ENCODE measurements at regions not wholly inside any gene's neighbourhood (a gene's known extent, or its start where the extent isn't known, plus 50 kb on each side); places are given as distances from the start of the nearest gene placed in this dataset.

DNA sequence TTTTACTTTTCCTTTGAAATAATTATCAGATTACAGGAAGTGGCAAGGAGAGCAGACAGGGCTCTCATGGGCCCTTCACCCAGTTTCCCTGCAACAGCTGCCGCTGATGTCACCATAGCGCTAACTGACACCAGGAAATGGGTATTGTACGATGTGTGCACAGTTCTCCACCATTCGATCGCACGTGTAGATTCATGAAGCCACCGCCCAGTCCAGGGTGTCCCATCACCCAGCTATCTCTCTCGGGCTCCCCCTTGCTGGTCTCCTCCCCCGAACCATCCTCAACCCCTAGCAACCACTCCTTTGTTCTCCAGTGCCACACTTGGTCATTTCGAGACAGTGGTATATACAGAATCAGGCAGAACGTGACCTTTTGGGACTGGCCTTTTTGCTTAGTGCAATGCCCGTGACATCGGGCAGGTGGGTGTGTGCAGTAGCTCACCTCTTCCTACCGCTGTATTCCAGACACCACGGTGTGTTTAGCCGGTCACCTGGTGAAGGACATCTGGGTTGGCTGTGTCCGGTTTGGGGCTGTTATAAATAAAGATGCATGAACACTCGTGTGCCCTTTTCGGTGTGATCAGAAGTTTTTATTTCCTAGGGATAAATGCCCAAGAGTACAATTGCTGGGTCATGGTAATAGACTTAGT, 118.4 kb downstream of the CRYAA start:
- H3K79me2 ChIP-seq (ENCODE audit: insufficient read depth): no peaks in the 10 kb centered on the region
- POLR2A ChIA-PET: interaction anchor here (0.6 kb wide), 1 partner anchor 10 kb away, joined by 5 read pairs; no protein-coding TSS in a partner anchor
- H3K9me3 ChIP-seq: no peaks in the 10 kb centered on the region
- no peak overlapping the region for H2AFZ ChIP-seq (ENCODE audit: low read depth)
- H3K4me2 ChIP-seq: no peak overlapping the region
- H3K9me2 ChIP-seq: no peaks in the 10 kb centered on the region
- TF ChIP-seq POLR2AphosphoS5 (IDR thresholded peaks at IDR 0.05; ENCODE audit: low read depth, low read length) (no peak), CHD2 (IDR thresholded peaks at IDR 0.05; ENCODE audit: low read length, partially characterized antibody) (no peak), JUND (IDR thresholded peaks at IDR 0.05) (no peak), YY1 (IDR thresholded peaks at IDR 0.05; ENCODE audit: low read depth) (no peak), FOXM1 (IDR thresholded peaks at IDR 0.05; ENCODE audit: low read depth) (no peak), TAF1 (IDR thresholded peaks at IDR 0.05; ENCODE audit: borderline replicate concordance, low read depth, low read length) (no peak), SIN3A (IDR thresholded peaks at IDR 0.05; ENCODE audit: borderline replicate concordance, low read depth, low read length) (no peak), RXRA (IDR thresholded peaks at IDR 0.05; ENCODE audit: borderline replicate concordance, low read depth) (no peak), SMC3 (IDR thresholded peaks at IDR 0.05; ENCODE audit: low read depth, low read length) (no peak), TCF12 (IDR thresholded peaks at IDR 0.05) (no peak), MEF2A (IDR thresholded peaks at IDR 0.05; ENCODE audit: borderline replicate concordance, low read depth) (no peak), TEAD4 (IDR thresholded peaks at IDR 0.05; ENCODE audit: borderline replicate concordance, insufficient read depth) (no peak), MXI1 (IDR thresholded peaks at IDR 0.05; ENCODE audit: low read depth, low read length) (no peak), NFIC (IDR thresholded peaks at IDR 0.05; ENCODE audit: borderline replicate concordance) (no peak), GATA2 (CRISPR knock-in tag; IDR thresholded peaks at IDR 0.05) (no peak)
- TF ChIP-seq, protein P1, sequence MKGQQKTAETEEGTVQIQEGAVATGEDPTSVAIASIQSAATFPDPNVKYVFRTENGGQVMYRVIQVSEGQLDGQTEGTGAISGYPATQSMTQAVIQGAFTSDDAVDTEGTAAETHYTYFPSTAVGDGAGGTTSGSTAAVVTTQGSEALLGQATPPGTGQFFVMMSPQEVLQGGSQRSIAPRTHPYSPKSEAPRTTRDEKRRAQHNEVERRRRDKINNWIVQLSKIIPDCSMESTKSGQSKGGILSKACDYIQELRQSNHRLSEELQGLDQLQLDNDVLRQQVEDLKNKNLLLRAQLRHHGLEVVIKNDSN (IDR thresholded peaks at IDR 0.05; ENCODE audit: borderline replicate concordance, low read depth): no peak
- TF ChIP-seq, protein P2, sequence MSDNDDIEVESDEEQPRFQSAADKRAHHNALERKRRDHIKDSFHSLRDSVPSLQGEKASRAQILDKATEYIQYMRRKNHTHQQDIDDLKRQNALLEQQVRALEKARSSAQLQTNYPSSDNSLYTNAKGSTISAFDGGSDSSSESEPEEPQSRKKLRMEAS (IDR thresholded peaks at IDR 0.05; ENCODE audit: low read depth): no peak
- TF ChIP-seq, protein P3, sequence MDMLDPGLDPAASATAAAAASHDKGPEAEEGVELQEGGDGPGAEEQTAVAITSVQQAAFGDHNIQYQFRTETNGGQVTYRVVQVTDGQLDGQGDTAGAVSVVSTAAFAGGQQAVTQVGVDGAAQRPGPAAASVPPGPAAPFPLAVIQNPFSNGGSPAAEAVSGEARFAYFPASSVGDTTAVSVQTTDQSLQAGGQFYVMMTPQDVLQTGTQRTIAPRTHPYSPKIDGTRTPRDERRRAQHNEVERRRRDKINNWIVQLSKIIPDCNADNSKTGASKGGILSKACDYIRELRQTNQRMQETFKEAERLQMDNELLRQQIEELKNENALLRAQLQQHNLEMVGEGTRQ (IDR thresholded peaks at IDR 0.05; ENCODE audit: borderline replicate concordance, low read depth, low read length): no peak
- TF ChIP-seq, protein P4, sequence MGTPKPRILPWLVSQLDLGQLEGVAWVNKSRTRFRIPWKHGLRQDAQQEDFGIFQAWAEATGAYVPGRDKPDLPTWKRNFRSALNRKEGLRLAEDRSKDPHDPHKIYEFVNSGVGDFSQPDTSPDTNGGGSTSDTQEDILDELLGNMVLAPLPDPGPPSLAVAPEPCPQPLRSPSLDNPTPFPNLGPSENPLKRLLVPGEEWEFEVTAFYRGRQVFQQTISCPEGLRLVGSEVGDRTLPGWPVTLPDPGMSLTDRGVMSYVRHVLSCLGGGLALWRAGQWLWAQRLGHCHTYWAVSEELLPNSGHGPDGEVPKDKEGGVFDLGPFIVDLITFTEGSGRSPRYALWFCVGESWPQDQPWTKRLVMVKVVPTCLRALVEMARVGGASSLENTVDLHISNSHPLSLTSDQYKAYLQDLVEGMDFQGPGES (IDR thresholded peaks at IDR 0.05; ENCODE audit: low read depth, low read length): no peak
- WGBS (ENCODE audit: low lambda C conversion rate): 80% methylated on average over 19 of the region's 19 CpGs
- CTCF ChIA-PET: interaction anchor here (0.9 to 1.2 kb wide), 2 partner anchors 8 to 10 kb away, joined by 3 read pairs; no protein-coding TSS in a partner anchor
- H3K27ac ChIP-seq (ENCODE audit: low read depth in 2 of 2, low read length in 1 of 2): no peak overlapping the region
- no peak overlapping the region for H3K4me3 ChIP-seq (ENCODE audit: low read depth in 2 of 2, low read length in 1 of 2)
- H3K9ac ChIP-seq: no peak overlapping the region
- DNase-seq: no peak
- peaks cover 0 to 10% of the 10 kb centered on the region in 2 experiments; a peak in 1 of 4 replicates for H3K4me1 ChIP-seq (ENCODE audit: control insufficient read depth in 1 of 2, insufficient read depth in 2 of 2, low read depth in 1 of 2, low read length in 1 of 2)
- H3K27me3 ChIP-seq (ENCODE audit: insufficient read depth): no peaks in the 10 kb centered on the region
- no peaks in the 10 kb centered on the region for H3K36me3 ChIP-seq (replicated peaks in 1 of 2; ENCODE audit: control insufficient read depth in 1 of 2, insufficient read depth in 2 of 2, low read length in 1 of 2)
- no peaks in the 10 kb centered on the region for H3F3A ChIP-seq (replicated peaks; ENCODE audit: insufficient read depth)
- H4K20me1 ChIP-seq (ENCODE audit: insufficient read depth): no peaks in the 10 kb centered on the region

Measured in SK-N-SH (cell line).